ENCODE measurements at regions not wholly inside any gene's neighbourhood (a gene's known extent, or its start where the extent isn't known, plus 50 kb on each side); places are given as distances from the start of the nearest gene placed in this dataset.

DNA sequence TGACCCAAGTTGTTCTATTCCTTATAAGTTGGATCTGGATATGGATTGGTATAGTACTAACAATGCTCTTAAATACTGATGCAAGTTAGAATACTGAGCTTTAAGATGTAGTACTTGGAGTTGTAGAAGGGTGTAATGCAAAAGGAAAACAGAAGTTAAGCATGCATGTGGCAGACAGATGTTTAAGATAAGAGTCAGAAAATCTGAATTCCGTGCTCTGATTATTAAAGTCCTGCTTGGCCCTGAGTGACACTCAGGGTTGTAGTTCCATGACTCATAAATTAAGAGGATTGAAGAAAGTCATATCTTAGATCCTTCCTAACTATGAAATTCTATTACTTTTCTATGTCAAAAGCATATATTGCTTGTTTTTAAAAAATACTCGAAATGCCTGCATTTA is 250.6 kb downstream of the RPRM start:
- H3K27ac ChIP-seq = no peak overlapping the region
- H3K4me3 ChIP-seq = no peak overlapping the region
- no peaks in the 10 kb centered on the region for H3K36me3 ChIP-seq
- WGBS, 2 donors (ENCODE audit: low coverage in 1 of 2) = 59 to 68% methylated on average over 2 of the region's 2 CpGs
- H3K27me3 ChIP-seq = no peaks in the 10 kb centered on the region
- intact Hi-C loops (cut with DNase I; ENCODE audit: low total_unique reads) (no loop called here), in situ Hi-C loops (cut with MboI; ENCODE audit: low pct_ligation_motif_present in 1 of 4, low pct_unique_long_range_greater_than_20kb in 1 of 4, low sequenced_read_pairs in 3 of 4) (no loop called here)
- no peaks in the 10 kb centered on the region for H3K9me3 ChIP-seq
- H3K4me1 ChIP-seq = no peaks in the 10 kb centered on the region
- no peak for DNase-seq
- TF ChIP-seq EP300 (IDR thresholded peaks at IDR 0.05; ENCODE audit: low read depth) (no peak), POLR2A (IDR thresholded peaks at IDR 0.05) (no peak), POLR2AphosphoS5 (IDR thresholded peaks at IDR 0.05) (no peak)
- TF ChIP-seq, protein P1, sequence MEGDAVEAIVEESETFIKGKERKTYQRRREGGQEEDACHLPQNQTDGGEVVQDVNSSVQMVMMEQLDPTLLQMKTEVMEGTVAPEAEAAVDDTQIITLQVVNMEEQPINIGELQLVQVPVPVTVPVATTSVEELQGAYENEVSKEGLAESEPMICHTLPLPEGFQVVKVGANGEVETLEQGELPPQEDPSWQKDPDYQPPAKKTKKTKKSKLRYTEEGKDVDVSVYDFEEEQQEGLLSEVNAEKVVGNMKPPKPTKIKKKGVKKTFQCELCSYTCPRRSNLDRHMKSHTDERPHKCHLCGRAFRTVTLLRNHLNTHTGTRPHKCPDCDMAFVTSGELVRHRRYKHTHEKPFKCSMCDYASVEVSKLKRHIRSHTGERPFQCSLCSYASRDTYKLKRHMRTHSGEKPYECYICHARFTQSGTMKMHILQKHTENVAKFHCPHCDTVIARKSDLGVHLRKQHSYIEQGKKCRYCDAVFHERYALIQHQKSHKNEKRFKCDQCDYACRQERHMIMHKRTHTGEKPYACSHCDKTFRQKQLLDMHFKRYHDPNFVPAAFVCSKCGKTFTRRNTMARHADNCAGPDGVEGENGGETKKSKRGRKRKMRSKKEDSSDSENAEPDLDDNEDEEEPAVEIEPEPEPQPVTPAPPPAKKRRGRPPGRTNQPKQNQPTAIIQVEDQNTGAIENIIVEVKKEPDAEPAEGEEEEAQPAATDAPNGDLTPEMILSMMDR (IDR thresholded peaks at IDR 0.05) = no peak

DNA sequence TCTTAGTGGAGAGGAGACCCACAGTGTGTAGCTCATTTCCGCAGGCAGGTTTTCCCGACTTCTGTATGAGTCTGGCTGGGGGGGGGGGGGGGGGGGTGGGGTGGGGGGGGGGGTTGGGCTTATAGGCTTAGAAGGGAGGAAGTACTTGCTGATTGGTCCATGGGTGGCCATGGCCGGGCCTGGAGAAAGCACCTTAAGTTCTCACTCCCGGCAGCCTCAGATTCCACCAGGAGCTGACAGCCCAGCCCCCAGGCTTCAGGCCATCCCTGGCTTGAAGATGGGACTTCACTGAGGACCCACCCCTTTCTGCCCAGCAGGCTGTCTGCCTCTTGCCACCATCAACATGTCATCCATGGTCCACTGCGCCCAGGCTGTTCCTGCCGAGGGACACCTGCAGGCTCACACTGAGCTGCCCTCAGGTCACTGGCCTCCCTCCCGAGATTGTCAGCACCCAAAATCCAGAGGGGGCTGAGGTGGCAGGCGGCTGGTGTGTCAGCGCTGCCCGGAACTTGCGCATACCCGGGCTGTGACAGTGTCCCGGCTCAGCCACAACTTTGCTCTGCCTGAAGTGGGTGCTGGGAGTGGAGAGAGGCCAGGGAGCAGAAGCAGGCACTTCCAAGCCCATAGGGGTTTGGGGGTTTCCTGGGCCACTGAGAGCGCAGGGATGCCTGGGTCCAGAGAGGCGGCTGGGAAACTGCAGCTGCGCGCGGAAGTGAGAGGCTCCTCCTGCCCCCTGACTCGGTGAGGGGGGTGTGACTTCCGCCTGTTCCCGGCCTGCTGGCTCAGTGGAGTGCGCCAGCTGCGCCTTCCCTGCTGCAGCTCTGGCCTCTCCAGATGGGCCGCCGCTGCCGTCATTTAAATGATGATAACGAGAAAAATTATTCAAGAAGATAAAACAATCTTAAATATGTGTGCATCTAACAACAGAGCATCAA is 256.1 kb downstream of the RPRM start:
- WGBS, 2 donors (ENCODE audit: low coverage in 1 of 2) = 90% methylated on average over 22 of the region's 27 CpGs; no CpG with 5 or more reads in 1 of the 2 donors
- Histone ChIP-seq H3K4me1 (no peaks in the 10 kb centered on the region), H3K27me3 (no peaks in the 10 kb centered on the region), H3K36me3 (no peaks in the 10 kb centered on the region), H3K4me3 (no peak overlapping the region), H3K9me3 (no peaks in the 10 kb centered on the region), H3K27ac (no peak overlapping the region)
- DNase-seq = no peak
- intact Hi-C loops (cut with DNase I; ENCODE audit: low total_unique reads) (no loop called here), in situ Hi-C loops (cut with MboI; ENCODE audit: low pct_ligation_motif_present in 1 of 4, low pct_unique_long_range_greater_than_20kb in 1 of 4, low sequenced_read_pairs in 3 of 4) (no loop called here)
- no peak for TF ChIP-seq POLR2A (IDR thresholded peaks at IDR 0.05)
- TF ChIP-seq EP300 (IDR thresholded peaks at IDR 0.05; ENCODE audit: low read depth) = no peak
- TF ChIP-seq, protein P1 (IDR thresholded peaks at IDR 0.05) = no peak
- TF ChIP-seq POLR2AphosphoS5 (IDR thresholded peaks at IDR 0.05) = no peak

DNA sequence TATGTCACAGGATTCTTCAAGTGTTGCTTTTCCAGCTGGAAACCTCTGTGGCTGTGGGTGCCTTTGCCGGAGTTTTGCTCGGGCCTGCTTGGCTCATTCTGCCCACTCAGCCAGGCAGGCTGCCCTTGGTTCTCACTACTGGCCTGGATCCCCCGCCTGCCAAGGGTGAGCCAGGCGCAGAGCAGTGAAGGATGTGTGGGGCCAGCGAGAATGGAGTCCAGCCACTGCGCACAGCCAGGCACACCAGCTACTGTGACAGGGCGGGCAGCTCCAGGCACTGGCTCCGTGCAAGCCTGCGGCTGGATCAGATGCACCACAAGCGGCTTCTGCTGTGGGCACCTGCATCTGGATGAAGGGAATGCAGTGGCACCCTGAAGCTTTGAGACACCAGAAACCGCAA is 257.1 kb downstream of the RPRM start:
- DNase-seq = no peak
- Histone ChIP-seq H3K4me1 (no peaks in the 10 kb centered on the region), H3K9me3 (no peaks in the 10 kb centered on the region), H3K27ac (no peak overlapping the region), H3K36me3 (no peaks in the 10 kb centered on the region), H3K4me3 (no peak overlapping the region), H3K27me3 (no peaks in the 10 kb centered on the region)
- in situ Hi-C loops (cut with MboI; ENCODE audit: low pct_ligation_motif_present in 1 of 4, low pct_unique_long_range_greater_than_20kb in 1 of 4, low sequenced_read_pairs in 3 of 4) (no loop called here), intact Hi-C loops (cut with DNase I; ENCODE audit: low total_unique reads) (no loop called here)
- WGBS, 2 donors (ENCODE audit: low coverage in 1 of 2) = 94% methylated on average over 3 of the region's 11 CpGs; no CpG with 5 or more reads in 1 of the 2 donors
- no peak for TF ChIP-seq POLR2AphosphoS5 (IDR thresholded peaks at IDR 0.05)
- no peak for TF ChIP-seq EP300 (IDR thresholded peaks at IDR 0.05; ENCODE audit: low read depth)
- TF ChIP-seq, protein P1 (IDR thresholded peaks at IDR 0.05) = no peak
- TF ChIP-seq POLR2A (IDR thresholded peaks at IDR 0.05) = no peak

DNA sequence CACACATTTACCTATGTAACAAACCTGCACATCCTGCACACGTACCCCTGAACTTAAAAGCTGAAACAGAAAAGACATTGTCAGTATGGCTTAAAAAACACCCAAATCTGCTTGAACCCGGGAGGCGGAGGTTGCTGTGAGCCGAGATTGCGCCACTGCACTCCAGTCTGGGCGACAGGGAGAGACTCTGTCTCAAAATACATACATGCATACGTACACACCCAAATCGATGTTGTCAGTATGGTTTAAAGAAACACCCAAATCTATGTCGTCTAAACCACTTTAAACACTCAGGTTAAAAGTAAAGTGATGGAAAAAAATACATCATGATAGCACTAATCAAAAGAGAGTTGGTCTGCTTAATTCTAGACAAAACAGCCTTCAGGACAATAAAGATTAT is 257.5 kb downstream of the RPRM start:
- no peak overlapping the region for H3K4me3 ChIP-seq
- H3K27me3 ChIP-seq = no peaks in the 10 kb centered on the region
- WGBS, 2 donors (ENCODE audit: low coverage in 1 of 2) = 81 to 83% methylated on average over 2 to 9 of the region's 9 CpGs
- in situ Hi-C loops (cut with MboI; ENCODE audit: low pct_ligation_motif_present in 1 of 4, low pct_unique_long_range_greater_than_20kb in 1 of 4, low sequenced_read_pairs in 3 of 4) = no loop called here
- H3K9me3 ChIP-seq = no peaks in the 10 kb centered on the region
- H3K27ac ChIP-seq = no peak overlapping the region
- DNase-seq = no peak
- intact Hi-C loops (cut with DNase I; ENCODE audit: low total_unique reads) = no loop called here
- TF ChIP-seq, protein P1 (IDR thresholded peaks at IDR 0.05) = no peak
- no peak for TF ChIP-seq POLR2AphosphoS5 (IDR thresholded peaks at IDR 0.05)
- TF ChIP-seq POLR2A (IDR thresholded peaks at IDR 0.05) = no peak
- TF ChIP-seq EP300 (IDR thresholded peaks at IDR 0.05; ENCODE audit: low read depth) = no peak
- no peaks in the 10 kb centered on the region for H3K4me1 ChIP-seq
- no peaks in the 10 kb centered on the region for H3K36me3 ChIP-seq
